ENCODE measurements at regions not wholly inside any gene's neighbourhood (a gene's known extent, or its start where the extent isn't known, plus 50 kb on each side); places are given as distances from the start of the nearest gene placed in this dataset.
A peak's percentile ranks its signal among the peaks of the same experiment; 100 is the strongest.

DNA sequence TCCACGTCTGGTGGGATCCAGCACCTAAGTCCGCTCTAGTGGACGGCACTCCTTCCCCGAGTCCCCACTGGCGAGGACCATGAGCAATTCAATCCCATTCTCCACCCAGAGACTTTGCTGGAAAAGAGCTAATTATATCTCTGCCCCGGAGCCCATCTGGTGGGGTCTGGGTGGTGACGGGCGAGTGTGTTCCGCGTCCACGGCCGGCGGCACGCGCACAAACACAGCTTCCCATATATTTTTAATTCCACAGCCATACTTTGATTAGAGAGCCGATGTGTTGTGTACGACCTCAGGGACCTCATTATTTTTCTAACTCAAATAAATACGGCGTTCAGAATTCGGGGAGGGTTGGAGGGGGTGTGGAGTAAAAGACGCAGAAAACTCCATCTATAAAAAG lies 64.1 kb upstream of the ADGRE5 start (continued):
- TF ChIP-seq EZH2 (IDR thresholded peaks at IDR 0.05), result no peak

- no peak overlapping the region for H3K9ac ChIP-seq (ENCODE audit: low read length)
- H3K4me3 ChIP-seq (replicated peaks in 1 of 2; ENCODE audit: low read depth in 1 of 2, low read length in 2 of 2), result no peak overlapping the region
- POLR2A ChIA-PET, result no interaction called here
- H3K4me2 ChIP-seq (ENCODE audit: low read length), result no peak overlapping the region
- no TSS peak for BruUV-seq (replicated peaks)
- no peaks in the 10 kb centered on the region for H3K9me2 ChIP-seq (ENCODE audit: insufficient read depth)
- no peaks in the 10 kb centered on the region for H3K36me3 ChIP-seq (ENCODE audit: control insufficient read depth in 1 of 2, insufficient read depth in 2 of 2, low read length in 2 of 2)
- CTCF ChIA-PET, result no interaction called here
- H3K27me3 ChIP-seq (ENCODE audit: insufficient read depth, low read length), result no peaks in the 10 kb centered on the region
- RAD21 ChIA-PET (ENCODE audit: low non-redundant PET in 1 of 2, low total read pairs in 2 of 2, uncharacterized antibody in 2 of 2, unreplicated experiment in 2 of 2), result no interaction called here
- ATAC-seq (peak; percentile 74), DNase-seq (ENCODE audit: low read depth, low spot score) (no peak)
- TF ChIP-seq SRF (IDR thresholded peaks at IDR 0.05; ENCODE audit: low read depth) (no peak), MAX (IDR thresholded peaks at IDR 0.05) (no peak), CBX3 (IDR thresholded peaks at IDR 0.05; ENCODE audit: low read depth) (no peak)
- TF ChIP-seq, protein P1, sequence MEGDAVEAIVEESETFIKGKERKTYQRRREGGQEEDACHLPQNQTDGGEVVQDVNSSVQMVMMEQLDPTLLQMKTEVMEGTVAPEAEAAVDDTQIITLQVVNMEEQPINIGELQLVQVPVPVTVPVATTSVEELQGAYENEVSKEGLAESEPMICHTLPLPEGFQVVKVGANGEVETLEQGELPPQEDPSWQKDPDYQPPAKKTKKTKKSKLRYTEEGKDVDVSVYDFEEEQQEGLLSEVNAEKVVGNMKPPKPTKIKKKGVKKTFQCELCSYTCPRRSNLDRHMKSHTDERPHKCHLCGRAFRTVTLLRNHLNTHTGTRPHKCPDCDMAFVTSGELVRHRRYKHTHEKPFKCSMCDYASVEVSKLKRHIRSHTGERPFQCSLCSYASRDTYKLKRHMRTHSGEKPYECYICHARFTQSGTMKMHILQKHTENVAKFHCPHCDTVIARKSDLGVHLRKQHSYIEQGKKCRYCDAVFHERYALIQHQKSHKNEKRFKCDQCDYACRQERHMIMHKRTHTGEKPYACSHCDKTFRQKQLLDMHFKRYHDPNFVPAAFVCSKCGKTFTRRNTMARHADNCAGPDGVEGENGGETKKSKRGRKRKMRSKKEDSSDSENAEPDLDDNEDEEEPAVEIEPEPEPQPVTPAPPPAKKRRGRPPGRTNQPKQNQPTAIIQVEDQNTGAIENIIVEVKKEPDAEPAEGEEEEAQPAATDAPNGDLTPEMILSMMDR (IDR thresholded peaks at IDR 0.05 in 2 of 3, conservative IDR thresholded peaks at IDR 0.05 in 1 of 3; ENCODE audit: borderline replicate concordance in 1 of 3, insufficient read depth in 1 of 3, low read depth in 2 of 3, low read length in 2 of 3), result peak in 2 of 3 experiments; percentile 22 to 32; a peak in 2 of 6 replicates
- no peaks in the 10 kb centered on the region for H3K9me3 ChIP-seq (ENCODE audit: control insufficient read depth in 1 of 2, insufficient read depth in 1 of 2, low read depth in 1 of 2, low read length in 2 of 2)
- H4K20me1 ChIP-seq (ENCODE audit: insufficient read depth), result no peaks in the 10 kb centered on the region
- intact Hi-C loops (cut with micrococcal nuclease), result no loop called here
- no peaks in the 10 kb centered on the region for H3K79me2 ChIP-seq (ENCODE audit: insufficient read depth, low read length)
- H3K27ac ChIP-seq (ENCODE audit: low read depth, low read length), result no peak overlapping the region
- no peak overlapping the region for H2AFZ ChIP-seq (ENCODE audit: low read depth, low read length, poor library complexity, severe bottlenecking)
- H3K4me1 ChIP-seq (ENCODE audit: control insufficient read depth in 1 of 2, insufficient read depth in 2 of 2, low read length in 2 of 2), result no peaks in the 10 kb centered on the region
These were observed 65.8 kb upstream of the ADGRE5 start for GRCh38 chr19:14315433-14315832.

GRCh38 chr19:14310055-14310454 lies 71.2 kb upstream of the ADGRE5 start:
- ATAC-seq, result no peak
- H2AFZ ChIP-seq (ENCODE audit: low read depth, low read length, poor library complexity, severe bottlenecking), result no peak overlapping the region
- no peaks in the 10 kb centered on the region for H4K20me1 ChIP-seq (ENCODE audit: insufficient read depth)
- no peaks in the 10 kb centered on the region for H3K27me3 ChIP-seq (ENCODE audit: insufficient read depth, low read length)
- no peak for DNase-seq (ENCODE audit: low read depth, low spot score)
- H3K4me1 ChIP-seq (ENCODE audit: control insufficient read depth in 1 of 2, insufficient read depth in 2 of 2, low read length in 2 of 2), result no peaks in the 10 kb centered on the region
- no peaks in the 10 kb centered on the region for H3K9me3 ChIP-seq (ENCODE audit: control insufficient read depth in 1 of 2, insufficient read depth in 1 of 2, low read depth in 1 of 2, low read length in 2 of 2)
- H3K9ac ChIP-seq (ENCODE audit: low read length), result no peak overlapping the region
- POLR2A ChIA-PET, result no interaction called here
- intact Hi-C loops (cut with micrococcal nuclease), result no loop called here
- no peak overlapping the region for H3K4me2 ChIP-seq (ENCODE audit: low read length)
- RAD21 ChIA-PET (ENCODE audit: low non-redundant PET in 1 of 2, low total read pairs in 2 of 2, uncharacterized antibody in 2 of 2, unreplicated experiment in 2 of 2), result no interaction called here
- CTCF ChIA-PET, result no interaction called here
- no peak overlapping the region for H3K4me3 ChIP-seq (replicated peaks in 1 of 2; ENCODE audit: low read depth in 1 of 2, low read length in 2 of 2)
- no TSS peak for BruUV-seq (replicated peaks)
- TF ChIP-seq EZH2 (IDR thresholded peaks at IDR 0.05) (no peak), ZNF274 (IDR thresholded peaks at IDR 0.05; ENCODE audit: low read depth, low read length) (no peak), JUND (IDR thresholded peaks at IDR 0.05) (no peak), RAD21 (IDR thresholded peaks at IDR 0.05; ENCODE audit: low read depth) (no peak), YY1 (IDR thresholded peaks at IDR 0.05; ENCODE audit: extremely low read depth, insufficient replicate concordance, low read depth, low read length) (no peak), SRF (IDR thresholded peaks at IDR 0.05; ENCODE audit: low read depth) (no peak), EZH2phosphoT487 (IDR thresholded peaks at IDR 0.05; ENCODE audit: borderline replicate concordance) (no peak), MAX (IDR thresholded peaks at IDR 0.05) (no peak)
- TF ChIP-seq, protein P1 (IDR thresholded peaks at IDR 0.05 in 2 of 3, conservative IDR thresholded peaks at IDR 0.05 in 1 of 3; ENCODE audit: borderline replicate concordance in 1 of 3, insufficient read depth in 1 of 3, low read depth in 2 of 3, low read length in 2 of 3), result no peak
- no peaks in the 10 kb centered on the region for H3K9me2 ChIP-seq (ENCODE audit: insufficient read depth)
- H3K36me3 ChIP-seq (ENCODE audit: control insufficient read depth in 1 of 2, insufficient read depth in 2 of 2, low read length in 2 of 2), result no peaks in the 10 kb centered on the region
- no peaks in the 10 kb centered on the region for H3K79me2 ChIP-seq (ENCODE audit: insufficient read depth, low read length)
- H3K27ac ChIP-seq (ENCODE audit: low read depth, low read length), result no peak overlapping the region

Measured in HCT116 (cell line).